AG09309 (cell line): ENCODE measurements at regions not wholly inside any gene's neighbourhood (a gene's known extent, or its start where the extent isn't known, plus 50 kb on each side); places are given as distances from the start of the nearest gene placed in this dataset.

Experiments
- DNase-seq: peaks from one replicate; pipeline ENCODE4 v3.0.0-alpha.2; 2010; ENCODE audit warnings: low read depth
- H3K4me3 ChIP-seq: 2 replicates; pipeline ENCODE4 v1.5.1; 2011; ENCODE audit warnings: mild to moderate bottlenecking, low read depth, low read length, moderate library complexity; ENCODE audit not compliant: control insufficient read depth
- TF ChIP-seq, protein P1 (sequence below): IDR thresholded peaks from 2 replicates; pipeline ENCODE4 v1.5.1; 2011; ENCODE audit warnings: mild to moderate bottlenecking, low read depth, low read length, inconsistent platforms; ENCODE audit not compliant: insufficient read depth, control insufficient read depth; ENCODE audit errors: missing control alignments

DNA sequence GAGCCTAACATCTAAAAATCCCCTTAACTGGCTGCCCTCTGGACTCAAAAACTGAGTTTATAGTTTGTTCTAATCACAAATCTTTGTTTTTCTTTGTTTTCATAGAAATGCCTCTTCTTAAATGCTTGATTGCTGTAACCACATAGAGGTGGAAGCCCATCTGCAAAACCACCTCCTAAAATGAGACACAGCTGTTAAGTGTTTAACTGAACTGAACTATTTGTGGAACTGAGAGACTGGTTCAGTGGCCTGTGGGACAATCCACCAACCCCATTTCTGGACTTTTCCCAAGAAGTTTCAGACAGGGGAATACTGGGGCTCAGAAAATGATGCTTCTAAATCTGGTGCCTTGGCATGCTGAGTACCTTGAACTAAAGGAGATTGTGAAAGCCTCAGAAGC lies 50.9 kb upstream of the TM9SF2 start:
- no peak overlapping the region for H3K4me3 ChIP-seq
- TF ChIP-seq, protein P1, sequence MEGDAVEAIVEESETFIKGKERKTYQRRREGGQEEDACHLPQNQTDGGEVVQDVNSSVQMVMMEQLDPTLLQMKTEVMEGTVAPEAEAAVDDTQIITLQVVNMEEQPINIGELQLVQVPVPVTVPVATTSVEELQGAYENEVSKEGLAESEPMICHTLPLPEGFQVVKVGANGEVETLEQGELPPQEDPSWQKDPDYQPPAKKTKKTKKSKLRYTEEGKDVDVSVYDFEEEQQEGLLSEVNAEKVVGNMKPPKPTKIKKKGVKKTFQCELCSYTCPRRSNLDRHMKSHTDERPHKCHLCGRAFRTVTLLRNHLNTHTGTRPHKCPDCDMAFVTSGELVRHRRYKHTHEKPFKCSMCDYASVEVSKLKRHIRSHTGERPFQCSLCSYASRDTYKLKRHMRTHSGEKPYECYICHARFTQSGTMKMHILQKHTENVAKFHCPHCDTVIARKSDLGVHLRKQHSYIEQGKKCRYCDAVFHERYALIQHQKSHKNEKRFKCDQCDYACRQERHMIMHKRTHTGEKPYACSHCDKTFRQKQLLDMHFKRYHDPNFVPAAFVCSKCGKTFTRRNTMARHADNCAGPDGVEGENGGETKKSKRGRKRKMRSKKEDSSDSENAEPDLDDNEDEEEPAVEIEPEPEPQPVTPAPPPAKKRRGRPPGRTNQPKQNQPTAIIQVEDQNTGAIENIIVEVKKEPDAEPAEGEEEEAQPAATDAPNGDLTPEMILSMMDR = no peak
- no peak for DNase-seq
